ENCODE measurements at regions not wholly inside any gene's neighbourhood (a gene's known extent, or its start where the extent isn't known, plus 50 kb on each side); places are given as distances from the start of the nearest gene placed in this dataset.

DNA sequence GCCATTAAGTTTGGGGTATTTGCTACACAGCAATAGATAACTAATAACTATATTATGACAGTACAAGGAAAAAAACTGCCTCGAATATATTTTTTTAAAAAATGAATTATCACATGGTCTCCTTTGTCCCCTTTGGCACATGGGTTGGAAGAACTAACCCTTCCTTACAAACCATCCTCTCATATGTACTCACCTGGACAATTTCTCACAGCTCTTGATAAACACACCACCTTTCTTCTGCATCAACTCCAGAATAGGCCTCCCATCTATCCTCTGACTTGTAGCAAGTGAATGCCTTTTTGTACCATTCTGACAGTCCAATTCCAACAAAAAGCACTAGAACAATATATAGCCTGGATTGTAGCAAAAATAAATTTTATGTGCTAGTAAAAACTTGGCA is 78.7 kb upstream of the LARP1 start:
- TF ChIP-seq CTCF (IDR thresholded peaks at IDR 0.05 in 8 of 11, conservative IDR thresholded peaks at IDR 0.05 in 3 of 11) (no peak), POLR2AphosphoS5 (IDR thresholded peaks at IDR 0.05) (no peak), POLR2A (IDR thresholded peaks at IDR 0.05) (no peak)

Measured in spleen (tissue), 7 donors.